ENCODE measurements at regions not wholly inside any gene's neighbourhood (a gene's known extent, or its start where the extent isn't known, plus 50 kb on each side); places are given as distances from the start of the nearest gene placed in this dataset.

GRCh38 chr6:19438566-19439353 lies 398.4 kb upstream of the ID4 start:
- no peak for FAIRE-seq
- no peak for DNase-seq (ENCODE audit: low spot score)

GRCh38 chr6:19440531-19440930 lies 396.6 kb upstream of the ID4 start:
- no peak for DNase-seq (ENCODE audit: low spot score)
- no peak for FAIRE-seq

GRCh38 chr6:19443411-19443810 lies 393.8 kb upstream of the ID4 start:
- DNase-seq (ENCODE audit: low spot score) (peak; percentile 8), FAIRE-seq (peak; percentile 61)

- DNase-seq (ENCODE audit: low spot score) (no peak), FAIRE-seq (no peak)
Measured at GRCh38 chr6:19444041-19444440, 393.1 kb upstream of the ID4 start.

- DNase-seq (ENCODE audit: low spot score) = no peak
- FAIRE-seq = peak; percentile 67
Measured at GRCh38 chr6:19444481-19444880, 392.7 kb upstream of the ID4 start.

GRCh38 chr6:19446570-19446969 lies 390.6 kb upstream of the ID4 start:
- FAIRE-seq (no peak), DNase-seq (ENCODE audit: low spot score) (no peak)

GRCh38 chr6:19450651-19451050 lies 386.5 kb upstream of the ID4 start:
- DNase-seq (ENCODE audit: low spot score) (no peak), FAIRE-seq (no peak)

GRCh38 chr6:19452495-19452894 lies 384.7 kb upstream of the ID4 start:
- DNase-seq (ENCODE audit: low spot score) (no peak), FAIRE-seq (no peak)

- DNase-seq (ENCODE audit: low spot score) (no peak), FAIRE-seq (no peak)
Measured at GRCh38 chr6:19454001-19454720, 383.0 kb upstream of the ID4 start.

GRCh38 chr6:19454721-19455392 lies 382.3 kb upstream of the ID4 start:
- FAIRE-seq = no peak
- no peak for DNase-seq (ENCODE audit: low spot score)

GRCh38 chr6:19463250-19463649 lies 373.9 kb upstream of the ID4 start:
- DNase-seq (ENCODE audit: low spot score) = no peak
- FAIRE-seq = no peak

GRCh38 chr6:19463925-19464324 lies 373.2 kb upstream of the ID4 start:
- FAIRE-seq (no peak), DNase-seq (ENCODE audit: low spot score) (no peak)

GRCh38 chr6:19465256-19465655 lies 371.9 kb upstream of the ID4 start:
- FAIRE-seq (peak; percentile 75), DNase-seq (ENCODE audit: low spot score) (peak; percentile 86)

GRCh38 chr6:19465760-19466159 lies 371.4 kb upstream of the ID4 start:
- no peak for DNase-seq (ENCODE audit: low spot score)

GRCh38 chr6:19470333-19470732 lies 366.8 kb upstream of the ID4 start:
- no peak for FAIRE-seq
- DNase-seq (ENCODE audit: low spot score) = no peak

More at GRCh38 chr6:19465760-19466159, 371.4 kb upstream of the ID4 start:
- FAIRE-seq = no peak

GRCh38 chr6:19472153-19472552 lies 365.0 kb upstream of the ID4 start:
- FAIRE-seq (peak; percentile 95), DNase-seq (ENCODE audit: low spot score) (peak; percentile 97)

GRCh38 chr6:19472850-19473249 lies 364.3 kb upstream of the ID4 start:
- no peak for DNase-seq (ENCODE audit: low spot score)
- no peak for FAIRE-seq

GRCh38 chr6:19477563-19477962 lies 359.6 kb upstream of the ID4 start:
- DNase-seq (ENCODE audit: low spot score) (no peak), FAIRE-seq (no peak)

- FAIRE-seq (no peak), DNase-seq (ENCODE audit: low spot score) (no peak)
Measured at GRCh38 chr6:19478273-19478672, 358.9 kb upstream of the ID4 start.

GRCh38 chr6:19478992-19479391 lies 358.2 kb upstream of the ID4 start:
- DNase-seq (ENCODE audit: low spot score) = peak; percentile 67
- FAIRE-seq = peak; percentile 85

GRCh38 chr6:19479551-19479950 lies 357.6 kb upstream of the ID4 start:
- no peak for FAIRE-seq
- no peak for DNase-seq (ENCODE audit: low spot score)
